ENCODE measurements at regions not wholly inside any gene's neighbourhood (a gene's known extent, or its start where the extent isn't known, plus 50 kb on each side); places are given as distances from the start of the nearest gene placed in this dataset.

GRCh38 chr12:127254420-127254955 is 1012.5 kb upstream of the TMEM132C start:
- Histone ChIP-seq H3K9ac (ENCODE audit: low read depth in 1 of 3, low read length in 3 of 3) (no peak overlapping the region), H3K4me3 (ENCODE audit: low read length in 3 of 3) (no peak overlapping the region), H3K27me3 (ENCODE audit: control insufficient read depth in 3 of 3, insufficient read depth in 3 of 3, low read length in 3 of 3) (peaks cover 0 to 2% (median 0%) of the 10 kb centered on the region in 3 donors), H3K27ac (ENCODE audit: low read depth, low read length) (no peak overlapping the region), H3K4me1 (ENCODE audit: control insufficient read depth in 3 of 3, insufficient read depth in 3 of 3, low read length in 3 of 3) (no peaks in the 10 kb centered on the region), H3K36me3 (ENCODE audit: control insufficient read depth in 3 of 3, insufficient read depth in 3 of 3, low read length in 3 of 3) (no peaks in the 10 kb centered on the region), H3K9me3 (ENCODE audit: control insufficient read depth in 3 of 3, low read length in 3 of 3) (no peaks in the 10 kb centered on the region)

- Histone ChIP-seq H3K4me3 (ENCODE audit: low read length in 3 of 3) (no peak overlapping the region), H3K4me1 (ENCODE audit: control insufficient read depth in 3 of 3, insufficient read depth in 3 of 3, low read length in 3 of 3) (no peaks in the 10 kb centered on the region), H3K27ac (ENCODE audit: low read depth, low read length) (no peak overlapping the region), H3K36me3 (ENCODE audit: control insufficient read depth in 3 of 3, insufficient read depth in 3 of 3, low read length in 3 of 3) (no peaks in the 10 kb centered on the region), H3K9me3 (ENCODE audit: control insufficient read depth in 3 of 3, low read length in 3 of 3) (no peaks in the 10 kb centered on the region), H3K9ac (ENCODE audit: low read depth in 1 of 3, low read length in 3 of 3) (no peak overlapping the region), H3K27me3 (ENCODE audit: control insufficient read depth in 3 of 3, insufficient read depth in 3 of 3, low read length in 3 of 3) (peaks cover 0 to 2% (median 0%) of the 10 kb centered on the region in 3 donors)
Observed at GRCh38 chr12:127257366-127257935, 1009.5 kb upstream of the TMEM132C start.

- Histone ChIP-seq H3K4me1 (ENCODE audit: control insufficient read depth in 3 of 3, insufficient read depth in 3 of 3, low read length in 3 of 3) (no peaks in the 10 kb centered on the region), H3K9ac (ENCODE audit: low read depth in 1 of 3, low read length in 3 of 3) (no peak overlapping the region), H3K4me3 (ENCODE audit: low read length in 3 of 3) (no peak overlapping the region), H3K27ac (ENCODE audit: low read depth, low read length) (no peak overlapping the region), H3K36me3 (ENCODE audit: control insufficient read depth in 3 of 3, insufficient read depth in 3 of 3, low read length in 3 of 3) (no peaks in the 10 kb centered on the region), H3K9me3 (ENCODE audit: control insufficient read depth in 3 of 3, low read length in 3 of 3) (peaks cover 0 to 3% (median 0%) of the 10 kb centered on the region in 3 donors), H3K27me3 (ENCODE audit: control insufficient read depth in 3 of 3, insufficient read depth in 3 of 3, low read length in 3 of 3) (peaks cover 0 to 2% (median 0%) of the 10 kb centered on the region in 3 donors)
Observed at GRCh38 chr12:127260531-127260930, 1006.4 kb upstream of the TMEM132C start.

GRCh38 chr12:127260999-127261398 is 1006.0 kb upstream of the TMEM132C start:
- Histone ChIP-seq H3K36me3 (ENCODE audit: control insufficient read depth in 3 of 3, insufficient read depth in 3 of 3, low read length in 3 of 3) (no peaks in the 10 kb centered on the region), H3K4me1 (ENCODE audit: control insufficient read depth in 3 of 3, insufficient read depth in 3 of 3, low read length in 3 of 3) (no peaks in the 10 kb centered on the region), H3K9me3 (ENCODE audit: control insufficient read depth in 3 of 3, low read length in 3 of 3) (peaks cover 0 to 3% (median 0%) of the 10 kb centered on the region in 3 donors), H3K27ac (ENCODE audit: low read depth, low read length) (no peak overlapping the region), H3K4me3 (ENCODE audit: low read length in 3 of 3) (no peak overlapping the region), H3K27me3 (ENCODE audit: control insufficient read depth in 3 of 3, insufficient read depth in 3 of 3, low read length in 3 of 3) (peaks cover 0 to 2% (median 0%) of the 10 kb centered on the region in 3 donors), H3K9ac (ENCODE audit: low read depth in 1 of 3, low read length in 3 of 3) (no peak overlapping the region)

GRCh38 chr12:127262615-127263014 is 1004.4 kb upstream of the TMEM132C start:
- Histone ChIP-seq H3K9ac (ENCODE audit: low read depth in 1 of 3, low read length in 3 of 3) (no peak overlapping the region), H3K4me1 (ENCODE audit: control insufficient read depth in 3 of 3, insufficient read depth in 3 of 3, low read length in 3 of 3) (no peaks in the 10 kb centered on the region), H3K36me3 (ENCODE audit: control insufficient read depth in 3 of 3, insufficient read depth in 3 of 3, low read length in 3 of 3) (no peaks in the 10 kb centered on the region), H3K9me3 (ENCODE audit: control insufficient read depth in 3 of 3, low read length in 3 of 3) (peaks cover 0 to 3% (median 2%) of the 10 kb centered on the region in 3 donors), H3K27ac (ENCODE audit: low read depth, low read length) (no peak overlapping the region), H3K27me3 (ENCODE audit: control insufficient read depth in 3 of 3, insufficient read depth in 3 of 3, low read length in 3 of 3) (peaks cover 0 to 2% (median 0%) of the 10 kb centered on the region in 3 donors), H3K4me3 (ENCODE audit: low read length in 3 of 3) (no peak overlapping the region)

- Histone ChIP-seq H3K4me3 (ENCODE audit: low read length in 3 of 3) (no peak overlapping the region), H3K36me3 (ENCODE audit: control insufficient read depth in 3 of 3, insufficient read depth in 3 of 3, low read length in 3 of 3) (no peaks in the 10 kb centered on the region), H3K4me1 (ENCODE audit: control insufficient read depth in 3 of 3, insufficient read depth in 3 of 3, low read length in 3 of 3) (no peaks in the 10 kb centered on the region), H3K9me3 (ENCODE audit: control insufficient read depth in 3 of 3, low read length in 3 of 3) (peaks cover 0 to 3% (median 2%) of the 10 kb centered on the region in 3 donors), H3K27ac (ENCODE audit: low read depth, low read length) (no peak overlapping the region), H3K27me3 (ENCODE audit: control insufficient read depth in 3 of 3, insufficient read depth in 3 of 3, low read length in 3 of 3) (peaks cover 0 to 2% (median 0%) of the 10 kb centered on the region in 3 donors), H3K9ac (ENCODE audit: low read depth in 1 of 3, low read length in 3 of 3) (no peak overlapping the region)
Observed at GRCh38 chr12:127263621-127264020, 1003.3 kb upstream of the TMEM132C start.

- H3K27ac ChIP-seq (ENCODE audit: low read depth, low read length) = no peak overlapping the region
- H3K36me3 ChIP-seq (ENCODE audit: control insufficient read depth in 3 of 3, insufficient read depth in 3 of 3, low read length in 3 of 3) = no peaks in the 10 kb centered on the region
- H3K4me1 ChIP-seq (ENCODE audit: control insufficient read depth in 3 of 3, insufficient read depth in 3 of 3, low read length in 3 of 3) = no peaks in the 10 kb centered on the region
- H3K9me3 ChIP-seq (ENCODE audit: control insufficient read depth in 3 of 3, low read length in 3 of 3) = peaks cover 0 to 3% (median 2%) of the 10 kb centered on the region in 3 donors
- no peak overlapping the region for H3K4me3 ChIP-seq (ENCODE audit: low read length in 3 of 3)
- H3K9ac ChIP-seq (ENCODE audit: low read depth in 1 of 3, low read length in 3 of 3) = no peak overlapping the region
- peaks cover 0 to 2% (median 0%) of the 10 kb centered on the region in 3 donors for H3K27me3 ChIP-seq (ENCODE audit: control insufficient read depth in 3 of 3, insufficient read depth in 3 of 3, low read length in 3 of 3)
Observed at GRCh38 chr12:127267128-127267527, 999.8 kb upstream of the TMEM132C start.

GRCh38 chr12:127268213-127268612 is 998.8 kb upstream of the TMEM132C start:
- no peaks in the 10 kb centered on the region for H3K4me1 ChIP-seq (ENCODE audit: control insufficient read depth in 3 of 3, insufficient read depth in 3 of 3, low read length in 3 of 3)
- no peak overlapping the region for H3K27ac ChIP-seq (ENCODE audit: low read depth, low read length)
- no peaks in the 10 kb centered on the region for H3K36me3 ChIP-seq (ENCODE audit: control insufficient read depth in 3 of 3, insufficient read depth in 3 of 3, low read length in 3 of 3)
- peaks cover 0 to 2% (median 0%) of the 10 kb centered on the region in 3 donors for H3K9me3 ChIP-seq (ENCODE audit: control insufficient read depth in 3 of 3, low read length in 3 of 3)
- peaks cover 0 to 2% (median 0%) of the 10 kb centered on the region in 3 donors for H3K27me3 ChIP-seq (ENCODE audit: control insufficient read depth in 3 of 3, insufficient read depth in 3 of 3, low read length in 3 of 3)
- no peak overlapping the region for H3K9ac ChIP-seq (ENCODE audit: low read depth in 1 of 3, low read length in 3 of 3)
- H3K4me3 ChIP-seq (ENCODE audit: low read length in 3 of 3) = no peak overlapping the region

GRCh38 chr12:127268706-127269425 is 998.1 kb upstream of the TMEM132C start:
- Histone ChIP-seq H3K9me3 (ENCODE audit: control insufficient read depth in 3 of 3, low read length in 3 of 3) (peaks cover 0 to 2% (median 0%) of the 10 kb centered on the region in 3 donors), H3K27ac (ENCODE audit: low read depth, low read length) (no peak overlapping the region), H3K36me3 (ENCODE audit: control insufficient read depth in 3 of 3, insufficient read depth in 3 of 3, low read length in 3 of 3) (no peaks in the 10 kb centered on the region), H3K27me3 (ENCODE audit: control insufficient read depth in 3 of 3, insufficient read depth in 3 of 3, low read length in 3 of 3) (peaks cover 0 to 2% (median 0%) of the 10 kb centered on the region in 3 donors), H3K4me3 (ENCODE audit: low read length in 3 of 3) (no peak overlapping the region), H3K4me1 (ENCODE audit: control insufficient read depth in 3 of 3, insufficient read depth in 3 of 3, low read length in 3 of 3) (no peaks in the 10 kb centered on the region), H3K9ac (ENCODE audit: low read depth in 1 of 3, low read length in 3 of 3) (no peak overlapping the region)

- H3K9ac ChIP-seq (ENCODE audit: low read depth in 1 of 3, low read length in 3 of 3) = no peak overlapping the region
- peaks cover 0 to 2% (median 0%) of the 10 kb centered on the region in 3 donors for H3K27me3 ChIP-seq (ENCODE audit: control insufficient read depth in 3 of 3, insufficient read depth in 3 of 3, low read length in 3 of 3)
- no peak overlapping the region for H3K4me3 ChIP-seq (ENCODE audit: low read length in 3 of 3)
- H3K4me1 ChIP-seq (ENCODE audit: control insufficient read depth in 3 of 3, insufficient read depth in 3 of 3, low read length in 3 of 3) = no peaks in the 10 kb centered on the region
- no peak overlapping the region for H3K27ac ChIP-seq (ENCODE audit: low read depth, low read length)
- H3K36me3 ChIP-seq (ENCODE audit: control insufficient read depth in 3 of 3, insufficient read depth in 3 of 3, low read length in 3 of 3) = no peaks in the 10 kb centered on the region
- H3K9me3 ChIP-seq (ENCODE audit: control insufficient read depth in 3 of 3, low read length in 3 of 3) = peaks cover 0 to 2% (median 0%) of the 10 kb centered on the region in 3 donors
Observed at GRCh38 chr12:127270193-127270592, 996.8 kb upstream of the TMEM132C start.

All from skeletal muscle tissue (tissue), 3 donors.